ENCODE measurements at regions not wholly inside any gene's neighbourhood (a gene's known extent, or its start where the extent isn't known, plus 50 kb on each side); places are given as distances from the start of the nearest gene placed in this dataset.

GRCh38 chr6:23712756-23713155, 413.3 kb upstream of the NRSN1 start:
- no peak overlapping the region for H3K27ac ChIP-seq
- H3K9me3 ChIP-seq: no peaks in the 10 kb centered on the region
- no peaks in the 10 kb centered on the region for H3K36me3 ChIP-seq (ENCODE audit: insufficient read depth in 1 of 2, low read depth in 1 of 2)
- intact Hi-C loops (cut with DNase I): no loop called here
- no peaks in the 10 kb centered on the region for H3K4me1 ChIP-seq
- H3K4me3 ChIP-seq: no peak overlapping the region
- TF ChIP-seq CTCF (IDR thresholded peaks at IDR 0.05): no peak
- no peak for ATAC-seq
- 73 to 79% (median 77%) methylated on average over 3 of the region's 3 CpGs for WGBS, 3 donors
- no peak for DNase-seq
- H3K27me3 ChIP-seq (ENCODE audit: insufficient read depth in 3 of 3, low read length in 2 of 3): no peaks in the 10 kb centered on the region

GRCh38 chr6:23713211-23713610, 412.8 kb upstream of the NRSN1 start:
- TF ChIP-seq CTCF (IDR thresholded peaks at IDR 0.05): no peak
- Histone ChIP-seq H3K4me1 (no peaks in the 10 kb centered on the region), H3K4me3 (no peak overlapping the region), H3K9me3 (no peaks in the 10 kb centered on the region), H3K27me3 (ENCODE audit: insufficient read depth in 3 of 3, low read length in 2 of 3) (no peaks in the 10 kb centered on the region), H3K27ac (no peak overlapping the region), H3K36me3 (ENCODE audit: insufficient read depth in 1 of 2, low read depth in 1 of 2) (no peaks in the 10 kb centered on the region)
- WGBS, 3 donors: 77 to 91% (median 78%) methylated on average over 1 of the region's 1 CpG
- intact Hi-C loops (cut with DNase I): no loop called here
- no peak for DNase-seq
- ATAC-seq: no peak

- no peaks in the 10 kb centered on the region for H3K9me3 ChIP-seq
- no peak overlapping the region for H3K4me3 ChIP-seq
- DNase-seq (no peak), ATAC-seq (no peak)
- no peak overlapping the region for H3K27ac ChIP-seq
- 30 to 35% (median 33%) methylated on average over 2 of the region's 2 CpGs for WGBS, 3 donors
- no peaks in the 10 kb centered on the region for H3K4me1 ChIP-seq
- no peaks in the 10 kb centered on the region for H3K27me3 ChIP-seq (ENCODE audit: insufficient read depth in 3 of 3, low read length in 2 of 3)
- intact Hi-C loops (cut with DNase I): no loop called here
- no peaks in the 10 kb centered on the region for H3K36me3 ChIP-seq (ENCODE audit: insufficient read depth in 1 of 2, low read depth in 1 of 2)
- no peak for TF ChIP-seq CTCF (IDR thresholded peaks at IDR 0.05)
These were observed 397.3 kb upstream of the NRSN1 start for GRCh38 chr6:23728707-23729106.

GRCh38 chr6:23731609-23732008, 394.4 kb upstream of the NRSN1 start:
- DNase-seq (no peak), ATAC-seq (no peak)
- H3K4me3 ChIP-seq: no peak overlapping the region
- intact Hi-C loops (cut with DNase I): no loop called here
- H3K9me3 ChIP-seq: no peaks in the 10 kb centered on the region
- H3K36me3 ChIP-seq (ENCODE audit: insufficient read depth in 1 of 2, low read depth in 1 of 2): no peaks in the 10 kb centered on the region
- no peaks in the 10 kb centered on the region for H3K27me3 ChIP-seq (ENCODE audit: insufficient read depth in 3 of 3, low read length in 2 of 3)
- no peak for TF ChIP-seq CTCF (IDR thresholded peaks at IDR 0.05)
- H3K27ac ChIP-seq: no peak overlapping the region
- WGBS, 3 donors: 86 to 94% (median 87%) methylated on average over 4 of the region's 4 CpGs
- H3K4me1 ChIP-seq: no peaks in the 10 kb centered on the region

GRCh38 chr6:23732521-23732920, 393.5 kb upstream of the NRSN1 start:
- no peaks in the 10 kb centered on the region for H3K9me3 ChIP-seq
- H3K4me1 ChIP-seq: no peaks in the 10 kb centered on the region
- WGBS, 3 donors: 36 to 46% (median 36%) methylated on average over 3 of the region's 3 CpGs
- intact Hi-C loops (cut with DNase I): no loop called here
- no peak overlapping the region for H3K27ac ChIP-seq
- no peak for DNase-seq
- no peaks in the 10 kb centered on the region for H3K36me3 ChIP-seq (ENCODE audit: insufficient read depth in 1 of 2, low read depth in 1 of 2)
- H3K4me3 ChIP-seq: no peak overlapping the region
- no peak for ATAC-seq
- no peak for TF ChIP-seq CTCF (IDR thresholded peaks at IDR 0.05)
- no peaks in the 10 kb centered on the region for H3K27me3 ChIP-seq (ENCODE audit: insufficient read depth in 3 of 3, low read length in 2 of 3)
